ENCODE measurements at regions not wholly inside any gene's neighbourhood (a gene's known extent, or its start where the extent isn't known, plus 50 kb on each side); places are given as distances from the start of the nearest gene placed in this dataset.

DNA sequence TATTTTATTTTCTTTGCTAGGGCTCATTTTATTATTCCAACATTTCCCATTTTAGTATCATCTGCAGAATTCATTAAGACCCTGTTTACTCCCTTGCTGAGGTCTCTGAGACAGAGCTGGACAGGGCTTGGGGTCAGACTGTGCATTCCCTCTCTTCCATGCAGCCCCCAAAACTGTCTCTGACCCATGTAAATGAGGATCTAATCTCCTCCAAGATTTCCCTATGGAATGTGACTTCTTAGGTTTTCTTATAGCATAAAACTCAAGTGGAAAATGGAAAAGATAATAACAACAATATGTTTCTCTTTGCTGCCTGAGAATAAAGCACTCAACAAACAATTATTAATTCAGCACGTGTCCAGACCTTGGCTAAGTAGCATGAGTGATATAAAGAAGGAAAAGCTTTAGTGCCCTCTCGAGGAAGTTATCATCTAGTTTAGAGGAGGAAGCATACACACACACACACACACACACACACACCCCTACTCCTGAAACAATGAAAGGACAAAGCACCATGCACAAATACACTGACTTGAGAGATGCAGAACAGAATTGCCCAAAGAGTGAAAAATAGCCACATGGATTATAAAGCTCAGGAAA lies 815.5 kb downstream of the BCKDHB start:
- no peak for TF ChIP-seq ZNF274 (IDR thresholded peaks at IDR 0.05; ENCODE audit: low read depth, low read length)
- TF ChIP-seq YY1 (IDR thresholded peaks at IDR 0.05; ENCODE audit: insufficient read depth, insufficient read length): no peak

Data from NT2/D1 (cell line).